HepG2 (cell line): ENCODE measurements at regions not wholly inside any gene's neighbourhood (a gene's known extent, or its start where the extent isn't known, plus 50 kb on each side); places are given as distances from the start of the nearest gene placed in this dataset.

Experiments
- ATAC-seq: fragments of 200-7000 bp; cut with Tn5 transposase; 3 replicates; pipeline ENCODE4 v1.9.1; 2020; ENCODE audit warnings: mild to moderate bottlenecking, moderate library complexity
- BruUV-seq: library from RNA; stranded (reverse); fragments of 400-500 nt; replicated peaks from 2 replicates; lab custom pipeline; 2021; lab: Mats Ljungman, UMichigan
- CTCF ChIA-PET: fragments of 300-600 bp; formaldehyde crosslinking; extraction: SDS; loops from one replicate; lab custom pipeline; 2021; ENCODE audit warnings: low total read pairs, inconsistent platforms, low intra/inter-chr PET ratio; lab: Yijun Ruan, JAX
- POLR2A ChIA-PET: fragments of 350-600 bp; sonication (Branson Sonifier 250); formaldehyde crosslinking; loops from one replicate; lab custom pipeline; 2020; ENCODE audit warnings: antibody characterized with exemption, inconsistent platforms; lab: Yijun Ruan, JAX
- DNase-seq: peaks from one replicate; pipeline ENCODE4 v3.0.0-alpha.2; 2015; ENCODE audit warnings: low spot score
- FAIRE-seq: peaks from 3 replicates; lab custom pipeline; 2011; peaks lifted over from hg19 to GRCh38; lab: Jason Lieb, UNC
- H2AFZ ChIP-seq: one replicate; pipeline ENCODE4 v1.6.1; 2011; ENCODE audit warnings: low read length, inconsistent platforms
- H3K27ac ChIP-seq: fragments of 300-600 bp; 3 replicates; pipeline ENCODE4 v1.8.0; 2011; ENCODE audit warnings: mixed run types, mild to moderate bottlenecking, mixed read lengths, low read length, inconsistent platforms; ENCODE audit not compliant: insufficient read depth; ENCODE audit errors: extremely low read length
- H3K27me3 ChIP-seq, 2 experiments: fragments of 200-600 bp in 1 of 2; 2 replicates in 1 of 2; 3 replicates in 1 of 2; pipeline versions ENCODE4 v1.6.0 to v1.8.0; 2011; ENCODE audit warnings: low read length in 2 of 2, mild to moderate bottlenecking in 2 of 2, moderate library complexity in 2 of 2, inconsistent platforms in 1 of 2; ENCODE audit not compliant: insufficient read depth in 2 of 2, control insufficient read depth in 1 of 2
- H3K36me3 ChIP-seq, 2 experiments: fragments of 200-600 bp in 1 of 2; replicated peaks in 1 of 2; 2 replicates in 1 of 2; 3 replicates in 1 of 2; pipeline versions ENCODE4 v1.5.1 to v1.8.0; 2011; ENCODE audit warnings: low read length in 2 of 2, inconsistent platforms in 1 of 2; ENCODE audit not compliant: insufficient read depth in 2 of 2, control insufficient read depth in 1 of 2
- H3K4me1 ChIP-seq: 2 replicates; pipeline ENCODE4 v1.5.1; 2012; ENCODE audit warnings: low read length, inconsistent platforms; ENCODE audit not compliant: insufficient read depth
- H3K4me2 ChIP-seq: 2 replicates; pipeline ENCODE4 v1.6.0; 2011; ENCODE audit warnings: low read depth, low read length, inconsistent platforms
- H3K4me3 ChIP-seq, 3 experiments: fragments of 200-600 bp in 1 of 3; sonication (generic), shearing (Covaris generic) in 1 of 3; replicated peaks in 1 of 3; 2 replicates each; pipeline ENCODE4 v1.5.1; 2011 to 2016; ENCODE audit warnings: low read length in 3 of 3, inconsistent platforms in 2 of 3, low read depth in 2 of 3, mild to moderate bottlenecking in 2 of 3, control low read depth in 1 of 3, mixed read lengths in 1 of 3; ENCODE audit not compliant: insufficient read depth in 1 of 3
- H3K79me2 ChIP-seq: one replicate; pipeline ENCODE4 v1.6.1; 2011; ENCODE audit warnings: low read length, inconsistent platforms; ENCODE audit not compliant: insufficient read depth
- H3K9ac ChIP-seq: 2 replicates; pipeline ENCODE4 v1.6.0; 2011; ENCODE audit warnings: mild to moderate bottlenecking, low read depth, low read length, inconsistent platforms; ENCODE audit not compliant: insufficient read depth
- H3K9me3 ChIP-seq: 2 replicates; pipeline ENCODE4 v1.5.1; 2012; ENCODE audit warnings: mild to moderate bottlenecking, low read length
- H4K20me1 ChIP-seq: 2 replicates; pipeline ENCODE4 v1.6.0; 2011; ENCODE audit warnings: inconsistent platforms, mild to moderate bottlenecking, low read length, moderate library complexity; ENCODE audit not compliant: insufficient read depth
- ARID2 ChIP-seq: sonication (generic); formaldehyde crosslinking; IDR thresholded peaks from 2 replicates; pipeline ENCODE4 v1.8.1; 2022; ENCODE audit warnings: mild to moderate bottlenecking, missing genetic modification reagents, borderline replicate concordance
- ARNT2 ChIP-seq: sonication (generic); formaldehyde crosslinking; IDR thresholded peaks from 2 replicates; pipeline ENCODE4 v1.8.0; 2022; ENCODE audit warnings: mild to moderate bottlenecking, low read depth, missing genetic modification reagents, moderate library complexity
- FOXA1 ChIP-seq, 2 experiments: fragments of 450-650 bp in 1 of 2; sonication (generic) in 1 of 2; formaldehyde crosslinking in 1 of 2; IDR thresholded peaks; 2 replicates each; pipeline versions ENCODE4 v1.4.0 to v1.6.1; 2016 to 2020; ENCODE audit warnings: missing genetic modification reagents in 1 of 2
- GPN1 ChIP-seq: sonication (generic); formaldehyde crosslinking; IDR thresholded peaks from 2 replicates; pipeline ENCODE4 v1.5.1; 2020; ENCODE audit warnings: missing genetic modification reagents, borderline replicate concordance
- SAFB2 ChIP-seq: sonication (generic); formaldehyde crosslinking; IDR thresholded peaks from 2 replicates; pipeline ENCODE4 v1.5.1; 2020; ENCODE audit warnings: missing genetic modification reagents, low read depth, mild to moderate bottlenecking, borderline replicate concordance
- ZNF256 ChIP-seq: sonication (generic); formaldehyde crosslinking; conservative IDR thresholded peaks from 2 replicates; pipeline ENCODE4 v1.4.0; 2020; ENCODE audit warnings: missing genetic modification reagents
- ZNF468 ChIP-seq: sonication (generic); formaldehyde crosslinking; IDR thresholded peaks from 2 replicates; pipeline ENCODE4 v1.8.0; 2022; ENCODE audit warnings: mild to moderate bottlenecking, moderate library complexity, missing genetic modification reagents
- ZNF564 ChIP-seq: sonication (generic); formaldehyde crosslinking; IDR thresholded peaks from 2 replicates; pipeline ENCODE4 v1.8.1; 2023; ENCODE audit warnings: mild to moderate bottlenecking, missing genetic modification reagents
- WGBS: methylation state at CpG from one replicate; pipeline ENCODE4 v1.1.6; 2017; ENCODE audit warnings: low lambda C conversion rate; 5-methylcytosine and 5-hydroxymethylcytosine counted together
- in situ Hi-C: cut with HindIII; loops from 2 replicates; pipeline ENCODE4 v1.10.0; 2017; ENCODE audit warnings: low pct_unique_long_range_greater_than_20kb; ENCODE audit not compliant: extremely low pct_ligation_motif_present
- intact Hi-C: fragments of 100-400 bp; cut with micrococcal nuclease; formaldehyde crosslinking; loops from one replicate; pipeline ENCODE4 v1.10.0; 2022; ENCODE audit not compliant: unreplicated experiment
- TF ChIP-seq, protein P1 (sequence below): sonication (generic); formaldehyde crosslinking; IDR thresholded peaks from 2 replicates; pipeline ENCODE4 v1.9.0; 2021; ENCODE audit warnings: missing genetic modification reagents, borderline replicate concordance
- TF ChIP-seq, protein P2 (sequence below): IDR thresholded peaks from 2 replicates; pipeline ENCODE4 v1.6.1; 2012; ENCODE audit warnings: low read length, improper control_type of control experiment
- TF ChIP-seq, protein P3 (sequence below): sonication (generic); formaldehyde crosslinking; IDR thresholded peaks from 2 replicates; pipeline ENCODE4 v1.5.1; 2020; ENCODE audit warnings: mild to moderate bottlenecking, missing genetic modification reagents, moderate library complexity
- TF ChIP-seq, protein P4 (sequence below): sonication (generic); formaldehyde crosslinking; IDR thresholded peaks from 2 replicates; pipeline ENCODE4 v1.4.0; 2020; ENCODE audit warnings: missing genetic modification reagents

DNA sequence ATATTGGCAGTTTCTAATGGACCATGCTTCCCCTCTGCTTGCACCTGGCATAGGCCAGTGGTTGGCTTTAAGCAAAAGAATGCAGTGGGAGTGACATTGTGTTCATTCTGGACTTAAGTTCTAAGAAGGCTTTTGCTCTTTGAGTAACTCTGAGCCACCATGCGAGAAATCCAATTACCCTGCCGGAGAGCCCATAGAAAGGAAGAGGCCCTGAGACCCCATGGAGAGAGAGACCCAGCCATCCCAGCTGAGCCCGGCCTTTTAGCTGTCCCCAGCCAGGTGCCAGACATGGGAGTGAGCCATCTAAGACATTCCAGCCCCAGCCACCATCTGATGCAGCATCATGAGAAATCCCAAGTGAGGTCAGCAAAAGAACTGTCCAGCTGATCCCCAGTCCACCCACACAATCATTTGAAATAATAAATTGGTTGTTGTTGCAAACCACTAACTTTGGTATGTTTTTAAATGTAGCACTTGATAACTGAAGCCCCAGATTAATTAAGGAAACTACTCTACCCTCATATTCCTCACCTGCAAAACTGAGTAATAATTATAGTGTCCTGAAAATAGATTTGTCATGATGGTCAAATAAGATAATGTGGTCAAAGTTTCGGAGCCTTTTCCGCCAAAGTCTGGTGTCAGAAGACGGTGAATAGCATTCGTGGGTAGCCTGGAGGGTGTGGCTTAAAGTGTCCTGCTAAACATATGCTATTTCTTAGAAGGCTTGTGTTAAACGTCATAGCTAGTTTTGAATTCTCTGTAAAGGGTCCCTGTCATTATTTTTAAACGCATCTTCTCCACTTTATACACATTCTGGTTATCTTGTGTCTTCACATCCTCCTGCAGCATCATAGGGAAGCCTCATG lies 166.6 kb upstream of the PELI2 start:
- Histone ChIP-seq H2AFZ (no peak overlapping the region), H3K4me3 (no peak overlapping the region), H3K79me2 (no peaks in the 10 kb centered on the region), H3K4me1 (no peaks in the 10 kb centered on the region), H3K4me2 (no peak overlapping the region), H3K9me3 (no peaks in the 10 kb centered on the region), H3K27me3 (no peaks in the 10 kb centered on the region), H3K36me3 (no peaks in the 10 kb centered on the region), H3K27ac (no peak overlapping the region), H3K9ac (no peak overlapping the region), H4K20me1 (no peaks in the 10 kb centered on the region)
- intact Hi-C loops, result no loop called here
- no TSS peak for BruUV-seq
- ChIA-PET CTCF (no interaction called here), POLR2A (no interaction called here)
- in situ Hi-C loops, result no loop called here
- ATAC-seq (no peak), FAIRE-seq (no peak), DNase-seq (no peak)
- 40% methylated on average over 9 of the region's 9 CpGs for WGBS
- TF ChIP-seq, protein P1, sequence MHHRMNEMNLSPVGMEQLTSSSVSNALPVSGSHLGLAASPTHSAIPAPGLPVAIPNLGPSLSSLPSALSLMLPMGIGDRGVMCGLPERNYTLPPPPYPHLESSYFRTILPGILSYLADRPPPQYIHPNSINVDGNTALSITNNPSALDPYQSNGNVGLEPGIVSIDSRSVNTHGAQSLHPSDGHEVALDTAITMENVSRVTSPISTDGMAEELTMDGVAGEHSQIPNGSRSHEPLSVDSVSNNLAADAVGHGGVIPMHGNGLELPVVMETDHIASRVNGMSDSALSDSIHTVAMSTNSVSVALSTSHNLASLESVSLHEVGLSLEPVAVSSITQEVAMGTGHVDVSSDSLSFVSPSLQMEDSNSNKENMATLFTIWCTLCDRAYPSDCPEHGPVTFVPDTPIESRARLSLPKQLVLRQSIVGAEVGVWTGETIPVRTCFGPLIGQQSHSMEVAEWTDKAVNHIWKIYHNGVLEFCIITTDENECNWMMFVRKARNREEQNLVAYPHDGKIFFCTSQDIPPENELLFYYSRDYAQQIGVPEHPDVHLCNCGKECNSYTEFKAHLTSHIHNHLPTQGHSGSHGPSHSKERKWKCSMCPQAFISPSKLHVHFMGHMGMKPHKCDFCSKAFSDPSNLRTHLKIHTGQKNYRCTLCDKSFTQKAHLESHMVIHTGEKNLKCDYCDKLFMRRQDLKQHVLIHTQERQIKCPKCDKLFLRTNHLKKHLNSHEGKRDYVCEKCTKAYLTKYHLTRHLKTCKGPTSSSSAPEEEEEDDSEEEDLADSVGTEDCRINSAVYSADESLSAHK (CRISPR knock-in tag), result no peak
- TF ChIP-seq, protein P2, sequence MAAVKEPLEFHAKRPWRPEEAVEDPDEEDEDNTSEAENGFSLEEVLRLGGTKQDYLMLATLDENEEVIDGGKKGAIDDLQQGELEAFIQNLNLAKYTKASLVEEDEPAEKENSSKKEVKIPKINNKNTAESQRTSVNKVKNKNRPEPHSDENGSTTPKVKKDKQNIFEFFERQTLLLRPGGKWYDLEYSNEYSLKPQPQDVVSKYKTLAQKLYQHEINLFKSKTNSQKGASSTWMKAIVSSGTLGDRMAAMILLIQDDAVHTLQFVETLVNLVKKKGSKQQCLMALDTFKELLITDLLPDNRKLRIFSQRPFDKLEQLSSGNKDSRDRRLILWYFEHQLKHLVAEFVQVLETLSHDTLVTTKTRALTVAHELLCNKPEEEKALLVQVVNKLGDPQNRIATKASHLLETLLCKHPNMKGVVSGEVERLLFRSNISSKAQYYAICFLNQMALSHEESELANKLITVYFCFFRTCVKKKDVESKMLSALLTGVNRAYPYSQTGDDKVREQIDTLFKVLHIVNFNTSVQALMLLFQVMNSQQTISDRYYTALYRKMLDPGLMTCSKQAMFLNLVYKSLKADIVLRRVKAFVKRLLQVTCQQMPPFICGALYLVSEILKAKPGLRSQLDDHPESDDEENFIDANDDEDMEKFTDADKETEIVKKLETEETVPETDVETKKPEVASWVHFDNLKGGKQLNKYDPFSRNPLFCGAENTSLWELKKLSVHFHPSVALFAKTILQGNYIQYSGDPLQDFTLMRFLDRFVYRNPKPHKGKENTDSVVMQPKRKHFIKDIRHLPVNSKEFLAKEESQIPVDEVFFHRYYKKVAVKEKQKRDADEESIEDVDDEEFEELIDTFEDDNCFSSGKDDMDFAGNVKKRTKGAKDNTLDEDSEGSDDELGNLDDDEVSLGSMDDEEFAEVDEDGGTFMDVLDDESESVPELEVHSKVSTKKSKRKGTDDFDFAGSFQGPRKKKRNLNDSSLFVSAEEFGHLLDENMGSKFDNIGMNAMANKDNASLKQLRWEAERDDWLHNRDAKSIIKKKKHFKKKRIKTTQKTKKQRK, result no peak
- no peak for TF ChIP-seq ZNF256 (CRISPR knock-in tag)
- TF ChIP-seq, protein P3, sequence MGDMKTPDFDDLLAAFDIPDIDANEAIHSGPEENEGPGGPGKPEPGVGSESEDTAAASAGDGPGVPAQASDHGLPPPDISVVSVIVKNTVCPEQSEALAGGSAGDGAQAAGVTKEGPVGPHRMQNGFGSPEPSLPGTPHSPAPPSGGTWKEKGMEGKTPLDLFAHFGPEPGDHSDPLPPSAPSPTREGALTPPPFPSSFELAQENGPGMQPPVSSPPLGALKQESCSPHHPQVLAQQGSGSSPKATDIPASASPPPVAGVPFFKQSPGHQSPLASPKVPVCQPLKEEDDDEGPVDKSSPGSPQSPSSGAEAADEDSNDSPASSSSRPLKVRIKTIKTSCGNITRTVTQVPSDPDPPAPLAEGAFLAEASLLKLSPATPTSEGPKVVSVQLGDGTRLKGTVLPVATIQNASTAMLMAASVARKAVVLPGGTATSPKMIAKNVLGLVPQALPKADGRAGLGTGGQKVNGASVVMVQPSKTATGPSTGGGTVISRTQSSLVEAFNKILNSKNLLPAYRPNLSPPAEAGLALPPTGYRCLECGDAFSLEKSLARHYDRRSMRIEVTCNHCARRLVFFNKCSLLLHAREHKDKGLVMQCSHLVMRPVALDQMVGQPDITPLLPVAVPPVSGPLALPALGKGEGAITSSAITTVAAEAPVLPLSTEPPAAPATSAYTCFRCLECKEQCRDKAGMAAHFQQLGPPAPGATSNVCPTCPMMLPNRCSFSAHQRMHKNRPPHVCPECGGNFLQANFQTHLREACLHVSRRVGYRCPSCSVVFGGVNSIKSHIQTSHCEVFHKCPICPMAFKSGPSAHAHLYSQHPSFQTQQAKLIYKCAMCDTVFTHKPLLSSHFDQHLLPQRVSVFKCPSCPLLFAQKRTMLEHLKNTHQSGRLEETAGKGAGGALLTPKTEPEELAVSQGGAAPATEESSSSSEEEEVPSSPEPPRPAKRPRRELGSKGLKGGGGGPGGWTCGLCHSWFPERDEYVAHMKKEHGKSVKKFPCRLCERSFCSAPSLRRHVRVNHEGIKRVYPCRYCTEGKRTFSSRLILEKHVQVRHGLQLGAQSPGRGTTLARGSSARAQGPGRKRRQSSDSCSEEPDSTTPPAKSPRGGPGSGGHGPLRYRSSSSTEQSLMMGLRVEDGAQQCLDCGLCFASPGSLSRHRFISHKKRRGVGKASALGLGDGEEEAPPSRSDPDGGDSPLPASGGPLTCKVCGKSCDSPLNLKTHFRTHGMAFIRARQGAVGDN (CRISPR knock-in tag), result no peak
- TF ChIP-seq SAFB2 (CRISPR knock-in tag), result no peak
- no peak for TF ChIP-seq ARNT2 (CRISPR knock-in tag)
- TF ChIP-seq ZNF564 (CRISPR knock-in tag), result no peak
- no peak for TF ChIP-seq ARID2 (CRISPR knock-in tag)
- TF ChIP-seq FOXA1 (IDR thresholded peaks at IDR 0.05), result no peak
- no peak for TF ChIP-seq FOXA1 (CRISPR knock-in tag; IDR thresholded peaks at IDR 0.05)
- TF ChIP-seq, protein P4, sequence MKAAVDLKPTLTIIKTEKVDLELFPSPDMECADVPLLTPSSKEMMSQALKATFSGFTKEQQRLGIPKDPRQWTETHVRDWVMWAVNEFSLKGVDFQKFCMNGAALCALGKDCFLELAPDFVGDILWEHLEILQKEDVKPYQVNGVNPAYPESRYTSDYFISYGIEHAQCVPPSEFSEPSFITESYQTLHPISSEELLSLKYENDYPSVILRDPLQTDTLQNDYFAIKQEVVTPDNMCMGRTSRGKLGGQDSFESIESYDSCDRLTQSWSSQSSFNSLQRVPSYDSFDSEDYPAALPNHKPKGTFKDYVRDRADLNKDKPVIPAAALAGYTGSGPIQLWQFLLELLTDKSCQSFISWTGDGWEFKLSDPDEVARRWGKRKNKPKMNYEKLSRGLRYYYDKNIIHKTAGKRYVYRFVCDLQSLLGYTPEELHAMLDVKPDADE (CRISPR knock-in tag), result no peak
- no peak for TF ChIP-seq ZNF468 (CRISPR knock-in tag)
- no peak for TF ChIP-seq GPN1
